ENCODE measurements at regions not wholly inside any gene's neighbourhood (a gene's known extent, or its start where the extent isn't known, plus 50 kb on each side); places are given as distances from the start of the nearest gene placed in this dataset.

GRCh38 chr6:56814802-56815201, 140.1 kb upstream of the BEND6 start:
- Histone ChIP-seq H3K79me2 (replicated peaks; ENCODE audit: insufficient read depth) (peaks cover 99% of the 10 kb centered on the region), H3K27me3 (ENCODE audit: insufficient read depth) (no peaks in the 10 kb centered on the region), H3K36me3 (ENCODE audit: insufficient read depth) (no peaks in the 10 kb centered on the region), H3K9me2 (ENCODE audit: insufficient read depth) (no peaks in the 10 kb centered on the region), H4K20me1 (replicated peaks; ENCODE audit: insufficient read depth) (peaks cover 19% of the 10 kb centered on the region), H3K4me3 (no peak overlapping the region), H3K27ac (ENCODE audit: low read depth) (no peak overlapping the region), H3K4me2 (no peak overlapping the region), H3K4me1 (ENCODE audit: insufficient read depth) (peaks cover 37% of the 10 kb centered on the region), H3F3A (replicated peaks; ENCODE audit: low read depth) (no peaks in the 10 kb centered on the region), H2AFZ (no peak overlapping the region)
- Mint-ChIP-seq H3K9me3 (no peaks in the 10 kb centered on the region), H3K4me1 (peaks cover 33% of the 10 kb centered on the region), H3K27ac (no peak overlapping the region; the same call in 1 of the 2 replicates), H3K36me3 (ENCODE audit: low read depth) (no peaks in the 10 kb centered on the region), H3K4me3 (no peak overlapping the region), H3K27me3 (ENCODE audit: insufficient read depth, low read depth, poor library complexity) (no peaks in the 10 kb centered on the region)
- DNase-seq (ENCODE audit: low spot score): no peak
- no peak for TF ChIP-seq EZH2phosphoT487 (IDR thresholded peaks at IDR 0.05; ENCODE audit: unreplicated experiment)
- TF ChIP-seq CREB1 (CRISPR knock-in tag; IDR thresholded peaks at IDR 0.05; ENCODE audit: low read depth): no peak
- no peak for TF ChIP-seq CTCF (conservative IDR thresholded peaks at IDR 0.05; ENCODE audit: low read depth in 2 of 2)
- no peak for TF ChIP-seq JUNB (IDR thresholded peaks at IDR 0.05; ENCODE audit: unreplicated experiment)
- no peak for TF ChIP-seq REST (IDR thresholded peaks at IDR 0.05; ENCODE audit: unreplicated experiment)
- TF ChIP-seq POLR2AphosphoS5 (IDR thresholded peaks at IDR 0.05; ENCODE audit: low read depth): no peak
- TF ChIP-seq EZH2 (IDR thresholded peaks at IDR 0.05; ENCODE audit: low read depth, unreplicated experiment): no peak
- no peak for TF ChIP-seq ZNF462 (CRISPR knock-in tag; IDR thresholded peaks at IDR 0.05)
- TF ChIP-seq NANOG (IDR thresholded peaks at IDR 0.05; ENCODE audit: borderline replicate concordance): no peak
- TF ChIP-seq ZNF114 (CRISPR knock-in tag; IDR thresholded peaks at IDR 0.05): no peak
- TF ChIP-seq ETS1 (IDR thresholded peaks at IDR 0.05): no peak
- no peak for TF ChIP-seq ZNF331 (CRISPR knock-in tag; IDR thresholded peaks at IDR 0.05; ENCODE audit: low read depth)
- TF ChIP-seq STAT1 (IDR thresholded peaks at IDR 0.05; ENCODE audit: unreplicated experiment): no peak
- peak; percentile 55 for ATAC-seq

All from GM23338 (cell line).